WTC11 (cell line): ENCODE measurements at regions not wholly inside any gene's neighbourhood (a gene's known extent, or its start where the extent isn't known, plus 50 kb on each side); places are given as distances from the start of the nearest gene placed in this dataset.

ENCODE experiments used
- ATAC-seq: fragments of 200-7000 bp; cut with Tn5 transposase; 2 replicates; pipeline ENCODE4 v1.10.0; 2021; ENCODE audit warnings: mild to moderate bottlenecking, moderate library complexity
- CTCF ChIA-PET: fragments of 300-600 bp; sonication (Branson Sonifier 250); formaldehyde crosslinking; loops from one replicate; lab custom pipeline; 2021; ENCODE audit warnings: antibody characterized with exemption; lab: Charles Lee
- POLR2A ChIA-PET: fragments of 350-600 bp; sonication (Branson Sonifier 250); formaldehyde crosslinking; loops from one replicate; lab custom pipeline; 2021; ENCODE audit warnings: antibody characterized with exemption; lab: Charles Lee
- DNase-seq: peaks from one replicate; pipeline ENCODE4 v3.0.0; 2021; ENCODE audit warnings: low spot score
- H3K27ac Mint-ChIP-seq: 2 replicates; pipeline ENCODE4 v1.8.0; 2021; ENCODE audit warnings: mixed read lengths
- H3K27me3 Mint-ChIP-seq: 2 replicates; pipeline ENCODE4 v1.8.0; 2021; ENCODE audit warnings: low read depth, mild to moderate bottlenecking, moderate library complexity, mixed read lengths
- H3K36me3 Mint-ChIP-seq: 2 replicates; pipeline ENCODE4 v1.8.0; 2021; ENCODE audit warnings: mixed read lengths
- H3K4me1 Mint-ChIP-seq: 2 replicates; pipeline ENCODE4 v1.8.0; 2022; ENCODE audit warnings: mixed read lengths
- H3K4me3 Mint-ChIP-seq: 2 replicates; pipeline ENCODE4 v1.8.0; 2021; ENCODE audit warnings: mild to moderate bottlenecking, moderate library complexity, mixed read lengths
- H3K9me3 Mint-ChIP-seq: 2 replicates; pipeline ENCODE4 v1.8.0; 2021; ENCODE audit warnings: mixed read lengths
- CDX4 ChIP-seq: fragments of 250-450 bp; sonication (Bioruptor Pico); IDR thresholded peaks from 2 replicates; pipeline ENCODE4 v1.9.0; 2021; ENCODE audit warnings: moderate library complexity, mild to moderate bottlenecking, inconsistent platforms, borderline replicate concordance
- CREM ChIP-seq: sonication (generic); formaldehyde crosslinking; IDR thresholded peaks from 2 replicates; pipeline ENCODE4 v1.8.1; 2022; ENCODE audit warnings: mild to moderate bottlenecking, missing genetic modification reagents, moderate library complexity
- CTCF ChIP-seq: fragments of 200-600 bp; IDR thresholded peaks from 2 replicates; pipeline ENCODE4 v1.8.0; 2022; ENCODE audit warnings: antibody characterized with exemption
- ETV6 ChIP-seq: sonication (generic); formaldehyde crosslinking; IDR thresholded peaks from 2 replicates; pipeline ENCODE4 v1.8.1; 2022; ENCODE audit warnings: mild to moderate bottlenecking, missing genetic modification reagents
- IRF2 ChIP-seq: sonication (generic); formaldehyde crosslinking; IDR thresholded peaks from 2 replicates; pipeline ENCODE4 v1.8.0; 2022; ENCODE audit warnings: low read depth, missing genetic modification reagents, borderline replicate concordance
- KAT7 ChIP-seq: sonication (generic); formaldehyde crosslinking; IDR thresholded peaks from 2 replicates; pipeline ENCODE4 v1.8.1; 2023; ENCODE audit warnings: missing genetic modification reagents, mild to moderate bottlenecking, borderline replicate concordance
- MAX ChIP-seq: sonication (generic); formaldehyde crosslinking; IDR thresholded peaks from 2 replicates; pipeline ENCODE4 v1.8.0; 2022; ENCODE audit warnings: mild to moderate bottlenecking, missing genetic modification reagents
- OVOL2 ChIP-seq: fragments of 250-450 bp; sonication (Bioruptor Pico); IDR thresholded peaks from 2 replicates; pipeline ENCODE4 v1.9.0; 2021; ENCODE audit warnings: mild to moderate bottlenecking, borderline replicate concordance
- SOX15 ChIP-seq: fragments of 250-450 bp; sonication (Bioruptor Pico); IDR thresholded peaks from 2 replicates; pipeline ENCODE4 v1.9.0; 2021; ENCODE audit warnings: mild to moderate bottlenecking
- SP1 ChIP-seq: sonication (generic); formaldehyde crosslinking; conservative IDR thresholded peaks from 2 replicates; pipeline ENCODE4 v1.8.1; 2022; ENCODE audit warnings: missing genetic modification reagents
- TCF7 ChIP-seq: sonication (generic); formaldehyde crosslinking; IDR thresholded peaks from 2 replicates; pipeline ENCODE4 v1.8.0; 2022; ENCODE audit warnings: mild to moderate bottlenecking, low read depth, missing genetic modification reagents, moderate library complexity
- TEAD1 ChIP-seq: sonication (generic); formaldehyde crosslinking; IDR thresholded peaks from 2 replicates; pipeline ENCODE4 v1.8.0; 2022; ENCODE audit warnings: mild to moderate bottlenecking, missing genetic modification reagents
- USF1 ChIP-seq: sonication (generic); formaldehyde crosslinking; IDR thresholded peaks from 2 replicates; pipeline ENCODE4 v1.8.0; 2022; ENCODE audit warnings: mild to moderate bottlenecking, missing genetic modification reagents
- ZBTB21 ChIP-seq: sonication (generic); formaldehyde crosslinking; IDR thresholded peaks from 2 replicates; pipeline ENCODE4 v1.8.1; 2023; ENCODE audit warnings: mild to moderate bottlenecking, missing genetic modification reagents, borderline replicate concordance
- ZNF263 ChIP-seq: sonication (generic); formaldehyde crosslinking; IDR thresholded peaks from 2 replicates; pipeline ENCODE4 v1.8.1; 2022; ENCODE audit warnings: low read depth, mild to moderate bottlenecking, moderate library complexity, missing genetic modification reagents
- TF ChIP-seq, protein P1 (sequence below): sonication (generic); formaldehyde crosslinking; IDR thresholded peaks from 2 replicates; pipeline ENCODE4 v1.8.1; 2023; ENCODE audit warnings: mild to moderate bottlenecking, missing genetic modification reagents
- TF ChIP-seq, protein P2 (sequence below): sonication (generic); formaldehyde crosslinking; conservative IDR thresholded peaks from 2 replicates; pipeline ENCODE4 v1.8.1; 2023; ENCODE audit warnings: mild to moderate bottlenecking, low read depth, missing genetic modification reagents, moderate library complexity
- TF ChIP-seq, protein P3 (sequence below): sonication (generic); formaldehyde crosslinking; conservative IDR thresholded peaks from 2 replicates; pipeline ENCODE4 v1.8.1; 2022; ENCODE audit warnings: mild to moderate bottlenecking, missing genetic modification reagents
- TF ChIP-seq, protein P4 (sequence below): sonication (generic); formaldehyde crosslinking; IDR thresholded peaks from 2 replicates; pipeline ENCODE4 v1.8.0; 2022; ENCODE audit warnings: mild to moderate bottlenecking, missing genetic modification reagents

DNA sequence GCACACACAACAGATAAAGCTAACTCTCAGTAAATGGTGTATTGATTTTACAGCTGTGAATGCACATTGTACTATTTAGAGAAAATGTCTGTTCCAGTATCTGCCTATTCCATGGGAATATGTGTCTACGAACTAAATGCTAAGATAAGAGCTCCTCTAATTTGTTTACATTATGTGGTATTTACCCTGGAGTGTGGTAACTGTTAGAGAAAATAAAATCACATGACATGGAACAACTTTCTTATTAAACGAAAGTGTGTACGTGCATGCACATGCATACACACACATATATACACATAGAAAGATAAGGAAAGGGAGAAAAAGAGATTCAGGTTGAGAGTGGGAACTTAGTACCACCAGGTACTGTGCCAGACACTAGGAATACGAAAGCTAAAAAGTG, 1151.7 kb upstream of the TENM4 start:
- H3K9me3 Mint-ChIP-seq: peaks cover 9% of the 10 kb centered on the region
- POLR2A ChIA-PET: no interaction called here

More for the DNA sequence above, 1151.7 kb upstream of the TENM4 start:
- CTCF ChIA-PET: no interaction called here
- Mint-ChIP-seq H3K4me1 (peaks cover 11% of the 10 kb centered on the region), H3K27me3 (no peaks in the 10 kb centered on the region)
- TF ChIP-seq SP1 (CRISPR knock-in tag) (no peak), ZBTB21 (no peak), TCF7 (no peak), MAX (CRISPR knock-in tag) (no peak), IRF2 (CRISPR knock-in tag) (no peak), CTCF (no peak), USF1 (no peak), SOX15 (no peak), CREM (CRISPR knock-in tag) (no peak), ETV6 (CRISPR knock-in tag) (no peak), KAT7 (CRISPR knock-in tag) (no peak), CDX4 (CRISPR knock-in tag) (no peak), ZNF263 (CRISPR knock-in tag) (no peak), OVOL2 (no peak), TEAD1 (no peak)
- TF ChIP-seq, protein P1, sequence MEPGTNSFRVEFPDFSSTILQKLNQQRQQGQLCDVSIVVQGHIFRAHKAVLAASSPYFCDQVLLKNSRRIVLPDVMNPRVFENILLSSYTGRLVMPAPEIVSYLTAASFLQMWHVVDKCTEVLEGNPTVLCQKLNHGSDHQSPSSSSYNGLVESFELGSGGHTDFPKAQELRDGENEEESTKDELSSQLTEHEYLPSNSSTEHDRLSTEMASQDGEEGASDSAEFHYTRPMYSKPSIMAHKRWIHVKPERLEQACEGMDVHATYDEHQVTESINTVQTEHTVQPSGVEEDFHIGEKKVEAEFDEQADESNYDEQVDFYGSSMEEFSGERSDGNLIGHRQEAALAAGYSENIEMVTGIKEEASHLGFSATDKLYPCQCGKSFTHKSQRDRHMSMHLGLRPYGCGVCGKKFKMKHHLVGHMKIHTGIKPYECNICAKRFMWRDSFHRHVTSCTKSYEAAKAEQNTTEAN (CRISPR knock-in tag): no peak
- TF ChIP-seq, protein P2, sequence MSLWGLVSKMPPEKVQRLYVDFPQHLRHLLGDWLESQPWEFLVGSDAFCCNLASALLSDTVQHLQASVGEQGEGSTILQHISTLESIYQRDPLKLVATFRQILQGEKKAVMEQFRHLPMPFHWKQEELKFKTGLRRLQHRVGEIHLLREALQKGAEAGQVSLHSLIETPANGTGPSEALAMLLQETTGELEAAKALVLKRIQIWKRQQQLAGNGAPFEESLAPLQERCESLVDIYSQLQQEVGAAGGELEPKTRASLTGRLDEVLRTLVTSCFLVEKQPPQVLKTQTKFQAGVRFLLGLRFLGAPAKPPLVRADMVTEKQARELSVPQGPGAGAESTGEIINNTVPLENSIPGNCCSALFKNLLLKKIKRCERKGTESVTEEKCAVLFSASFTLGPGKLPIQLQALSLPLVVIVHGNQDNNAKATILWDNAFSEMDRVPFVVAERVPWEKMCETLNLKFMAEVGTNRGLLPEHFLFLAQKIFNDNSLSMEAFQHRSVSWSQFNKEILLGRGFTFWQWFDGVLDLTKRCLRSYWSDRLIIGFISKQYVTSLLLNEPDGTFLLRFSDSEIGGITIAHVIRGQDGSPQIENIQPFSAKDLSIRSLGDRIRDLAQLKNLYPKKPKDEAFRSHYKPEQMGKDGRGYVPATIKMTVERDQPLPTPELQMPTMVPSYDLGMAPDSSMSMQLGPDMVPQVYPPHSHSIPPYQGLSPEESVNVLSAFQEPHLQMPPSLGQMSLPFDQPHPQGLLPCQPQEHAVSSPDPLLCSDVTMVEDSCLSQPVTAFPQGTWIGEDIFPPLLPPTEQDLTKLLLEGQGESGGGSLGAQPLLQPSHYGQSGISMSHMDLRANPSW (CRISPR knock-in tag): no peak
- TF ChIP-seq, protein P3, sequence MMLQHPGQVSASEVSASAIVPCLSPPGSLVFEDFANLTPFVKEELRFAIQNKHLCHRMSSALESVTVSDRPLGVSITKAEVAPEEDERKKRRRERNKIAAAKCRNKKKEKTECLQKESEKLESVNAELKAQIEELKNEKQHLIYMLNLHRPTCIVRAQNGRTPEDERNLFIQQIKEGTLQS: no peak
- TF ChIP-seq, protein P4, sequence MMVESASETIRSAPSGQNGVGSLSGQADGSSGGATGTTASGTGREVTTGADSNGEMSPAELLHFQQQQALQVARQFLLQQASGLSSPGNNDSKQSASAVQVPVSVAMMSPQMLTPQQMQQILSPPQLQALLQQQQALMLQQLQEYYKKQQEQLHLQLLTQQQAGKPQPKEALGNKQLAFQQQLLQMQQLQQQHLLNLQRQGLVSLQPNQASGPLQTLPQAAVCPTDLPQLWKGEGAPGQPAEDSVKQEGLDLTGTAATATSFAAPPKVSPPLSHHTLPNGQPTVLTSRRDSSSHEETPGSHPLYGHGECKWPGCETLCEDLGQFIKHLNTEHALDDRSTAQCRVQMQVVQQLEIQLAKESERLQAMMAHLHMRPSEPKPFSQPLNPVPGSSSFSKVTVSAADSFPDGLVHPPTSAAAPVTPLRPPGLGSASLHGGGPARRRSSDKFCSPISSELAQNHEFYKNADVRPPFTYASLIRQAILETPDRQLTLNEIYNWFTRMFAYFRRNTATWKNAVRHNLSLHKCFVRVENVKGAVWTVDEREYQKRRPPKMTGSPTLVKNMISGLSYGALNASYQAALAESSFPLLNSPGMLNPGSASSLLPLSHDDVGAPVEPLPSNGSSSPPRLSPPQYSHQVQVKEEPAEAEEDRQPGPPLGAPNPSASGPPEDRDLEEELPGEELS (CRISPR knock-in tag): no peak
- TF ChIP-seq, all 79 proteins: peak for 0
- Mint-ChIP-seq H3K27ac (no peak overlapping the region), H3K4me3 (no peak overlapping the region), H3K36me3 (no peaks in the 10 kb centered on the region)
- DNase-seq: no peak
- ATAC-seq: no peak
